HCT116 (cell line): ENCODE measurements at regions not wholly inside any gene's neighbourhood (a gene's known extent, or its start where the extent isn't known, plus 50 kb on each side); places are given as distances from the start of the nearest gene placed in this dataset.

Experiments
- ATAC-seq: fragments of 200-7000 bp; cut with Tn5 transposase; 2 replicates; pipeline ENCODE4 v1.9.1; 2020; ENCODE audit warnings: mild to moderate bottlenecking, moderate library complexity
- BruUV-seq: library from RNA; stranded (reverse); fragments of 400-500 nt; replicated peaks from 2 replicates; lab custom pipeline; 2021; lab: Mats Ljungman, UMichigan
- CTCF ChIA-PET: fragments of 300-600 bp; sonication (Branson Sonifier 250); formaldehyde crosslinking; loops from one replicate; lab custom pipeline; 2021; ENCODE audit warnings: antibody characterized with exemption; lab: Charles Lee
- POLR2A ChIA-PET: fragments of 300-600, 350-600 bp; sonication (Branson Sonifier 250); formaldehyde crosslinking; loops from one replicate; lab custom pipeline; 2021; ENCODE audit warnings: antibody characterized with exemption; lab: Charles Lee
- RAD21 ChIA-PET, 2 experiments: fragments of 300-600 bp; sonication (Branson Sonifier 250); formaldehyde crosslinking; loops; one replicate each; lab custom pipeline; 2023; ENCODE audit warnings: low total read pairs in 2 of 2; ENCODE audit not compliant: uncharacterized antibody in 2 of 2, unreplicated experiment in 2 of 2, low non-redundant PET in 1 of 2; lab: Charles Lee
- DNase-seq: peaks from one replicate; pipeline ENCODE4 v3.0.0-alpha.2; 2010; ENCODE audit warnings: low read depth, low spot score
- H2AFZ ChIP-seq: fragments of 200-600 bp; shearing (Covaris generic), sonication (generic); 2 replicates; pipeline ENCODE4 v1.6.1; 2017; ENCODE audit warnings: low read depth, mixed run types, mixed read lengths, antibody characterized with exemption, low read length; ENCODE audit not compliant: poor library complexity, severe bottlenecking
- H3K27ac ChIP-seq: 2 replicates; pipeline ENCODE4 v1.5.1; 2012; ENCODE audit warnings: low read depth, low read length
- H3K27me3 ChIP-seq: fragments of 200-600 bp; sonication (generic); 2 replicates; pipeline ENCODE4 v1.6.1; 2016; ENCODE audit warnings: mixed run types, low read length, mixed read lengths; ENCODE audit not compliant: insufficient read depth
- H3K36me3 ChIP-seq, 2 experiments: fragments of 200-500 bp in 1 of 2; fragments of 200-600 bp in 1 of 2; sonication (Bioruptor generic) in 1 of 2; sonication (generic) in 1 of 2; 2 replicates each; pipeline versions ENCODE4 v1.5.1 to v1.6.1; 2014 to 2016; ENCODE audit warnings: low read length in 2 of 2, inconsistent platforms in 1 of 2, mixed read lengths in 1 of 2, mixed run types in 1 of 2; ENCODE audit not compliant: insufficient read depth in 2 of 2, control insufficient read depth in 1 of 2
- H3K4me1 ChIP-seq, 2 experiments: fragments of 200-600 bp in 1 of 2; sonication (generic) in 1 of 2; 2 replicates each; pipeline versions ENCODE4 v1.5.1 to v1.6.1; 2012 to 2017; ENCODE audit warnings: low read length in 2 of 2, inconsistent platforms in 1 of 2, mild to moderate bottlenecking in 1 of 2, mixed read lengths in 1 of 2, mixed run types in 1 of 2, moderate library complexity in 1 of 2; ENCODE audit not compliant: insufficient read depth in 2 of 2, control insufficient read depth in 1 of 2
- H3K4me2 ChIP-seq: fragments of 200-600 bp; sonication (generic); 2 replicates; pipeline ENCODE4 v1.6.1; 2017; ENCODE audit warnings: mixed run types, low read length, mixed read lengths
- H3K4me3 ChIP-seq, 2 experiments: fragments of 200-600 bp in 1 of 2; sonication (generic) in 1 of 2; replicated peaks in 1 of 2; 2 replicates each; pipeline ENCODE4 v1.5.1; 2011 to 2016; ENCODE audit warnings: low read length in 2 of 2, control low read depth in 1 of 2, low read depth in 1 of 2, mild to moderate bottlenecking in 1 of 2, mixed read lengths in 1 of 2, mixed run types in 1 of 2
- H3K79me2 ChIP-seq: fragments of 200-600 bp; sonication (generic); 2 replicates; pipeline ENCODE4 v1.6.1; 2017; ENCODE audit warnings: mild to moderate bottlenecking, mixed run types, low read length, moderate library complexity, mixed read lengths; ENCODE audit not compliant: insufficient read depth
- H3K9ac ChIP-seq: fragments of 200-600 bp; sonication (generic); 2 replicates; pipeline ENCODE4 v1.6.1; 2016; ENCODE audit warnings: low read length, mixed read lengths
- H3K9me2 ChIP-seq: fragments of 200-600 bp; sonication (generic), shearing (Covaris generic); 2 replicates; pipeline ENCODE4 v1.6.1; 2017; ENCODE audit warnings: mixed run types, mild to moderate bottlenecking, moderate library complexity; ENCODE audit not compliant: insufficient read depth
- H3K9me3 ChIP-seq, 2 experiments: fragments of 200-500 bp in 1 of 2; fragments of 200-600 bp in 1 of 2; sonication (Bioruptor generic) in 1 of 2; sonication (generic) in 1 of 2; 2 replicates each; pipeline ENCODE4 v1.6.1; 2014 to 2017; ENCODE audit warnings: low read length in 2 of 2, mixed read lengths in 2 of 2, inconsistent platforms in 1 of 2, low read depth in 1 of 2, mild to moderate bottlenecking in 1 of 2, mixed run types in 1 of 2, moderate library complexity in 1 of 2; ENCODE audit not compliant: control insufficient read depth in 1 of 2, insufficient read depth in 1 of 2
- H4K20me1 ChIP-seq: fragments of 200-600 bp; sonication (generic), shearing (Covaris generic); 2 replicates; pipeline ENCODE4 v1.6.1; 2017; ENCODE audit warnings: mixed run types, mild to moderate bottlenecking, moderate library complexity; ENCODE audit not compliant: insufficient read depth
- CEBPB ChIP-seq: IDR thresholded peaks from 2 replicates; pipeline ENCODE4 v1.6.1; 2012; ENCODE audit warnings: low read depth
- ELF1 ChIP-seq: IDR thresholded peaks from 2 replicates; pipeline ENCODE4 v1.6.1; 2012; ENCODE audit warnings: low read depth, borderline replicate concordance
- EZH2 ChIP-seq: fragments of 200-600 bp; sonication (generic); IDR thresholded peaks from 2 replicates; pipeline ENCODE4 v1.6.1; 2017; ENCODE audit warnings: antibody characterized with exemption, mixed run types
- EZH2phosphoT487 ChIP-seq: fragments of 200-600 bp; IDR thresholded peaks from 2 replicates; pipeline ENCODE4 v1.6.1; 2018; ENCODE audit warnings: antibody characterized with exemption, borderline replicate concordance
- POLR2A ChIP-seq: IDR thresholded peaks from 2 replicates; pipeline ENCODE4 v1.7.0; 2011; ENCODE audit warnings: borderline replicate concordance; ENCODE audit not compliant: insufficient read depth, insufficient read length; ENCODE audit errors: extremely low read depth
- POLR2AphosphoS5 ChIP-seq: IDR thresholded peaks from 2 replicates; pipeline ENCODE4 v1.6.1; 2011; ENCODE audit warnings: mild to moderate bottlenecking, low read depth, low read length, moderate library complexity
- RAD21 ChIP-seq: IDR thresholded peaks from 2 replicates; pipeline ENCODE4 v1.6.1; 2012; ENCODE audit warnings: low read depth, mild to moderate bottlenecking
- SIN3A ChIP-seq: IDR thresholded peaks from 2 replicates; pipeline ENCODE4 v1.6.1; 2012; ENCODE audit warnings: low read depth
- SP1 ChIP-seq: IDR thresholded peaks from 2 replicates; pipeline ENCODE4 v1.6.1; 2012; ENCODE audit warnings: low read depth
- SRF ChIP-seq: IDR thresholded peaks from 2 replicates; pipeline ENCODE4 v1.6.1; 2012; ENCODE audit warnings: low read depth
- TCF7L2 ChIP-seq: IDR thresholded peaks from 2 replicates; pipeline ENCODE4 v1.7.0; 2011; ENCODE audit warnings: borderline replicate concordance, inconsistent platforms; ENCODE audit not compliant: insufficient read depth, insufficient read length; ENCODE audit errors: extremely low read depth
- ZFX ChIP-seq: fragments of 450-650 bp; IDR thresholded peaks from 2 replicates; pipeline ENCODE4 v1.6.1; 2017
- ZNF274 ChIP-seq: fragments of 200-500 bp; sonication (Bioruptor generic); IDR thresholded peaks from 2 replicates; pipeline ENCODE4 v1.6.1; 2014; ENCODE audit warnings: mild to moderate bottlenecking, low read depth, low read length, inconsistent platforms
- intact Hi-C: fragments of 100-400 bp; cut with micrococcal nuclease; formaldehyde crosslinking; loops from 2 replicates; pipeline ENCODE4 v1.10.0; 2022
- TF ChIP-seq, protein P1 (sequence below): IDR thresholded peaks from 2 replicates; pipeline ENCODE4 v1.6.1; 2012
- TF ChIP-seq, protein P2 (sequence below): IDR thresholded peaks from 2 replicates; pipeline ENCODE4 v1.6.1; 2012

DNA sequence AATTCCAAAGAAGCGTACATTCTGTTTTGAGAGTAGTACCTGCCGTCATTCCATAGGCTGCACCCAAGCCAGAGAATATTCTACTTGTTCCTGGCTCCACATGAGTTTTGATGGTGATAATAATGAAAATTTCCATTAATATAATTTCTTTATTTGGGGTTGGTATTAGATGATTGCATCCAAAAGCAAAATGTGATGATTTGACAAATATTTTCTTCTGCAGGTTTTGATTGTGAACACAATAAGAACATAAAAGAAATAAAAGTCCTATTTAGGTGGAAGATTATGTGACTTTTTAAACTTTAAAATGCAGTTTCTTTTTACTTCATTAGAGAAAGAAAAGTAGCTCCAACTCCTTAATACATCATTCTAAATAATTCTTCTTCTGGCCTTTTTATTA is 284.8 kb upstream of the FMN2 start:
- no peak for DNase-seq
- Histone ChIP-seq H3K4me3 (no peak overlapping the region), H2AFZ (no peak overlapping the region), H3K9me3 (peaks cover 3 to 17% of the 10 kb centered on the region in 2 experiments; a peak in 2 of 4 replicates), H3K4me1 (no peaks in the 10 kb centered on the region), H4K20me1 (no peaks in the 10 kb centered on the region), H3K4me2 (no peak overlapping the region), H3K9ac (no peak overlapping the region), H3K9me2 (no peaks in the 10 kb centered on the region), H3K27ac (no peak overlapping the region), H3K36me3 (no peaks in the 10 kb centered on the region), H3K79me2 (no peaks in the 10 kb centered on the region), H3K27me3 (no peaks in the 10 kb centered on the region)
- no peak for ATAC-seq
- TF ChIP-seq, protein P1, sequence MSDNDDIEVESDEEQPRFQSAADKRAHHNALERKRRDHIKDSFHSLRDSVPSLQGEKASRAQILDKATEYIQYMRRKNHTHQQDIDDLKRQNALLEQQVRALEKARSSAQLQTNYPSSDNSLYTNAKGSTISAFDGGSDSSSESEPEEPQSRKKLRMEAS, result no peak
- TF ChIP-seq ELF1 (no peak), SP1 (no peak), RAD21 (no peak), SIN3A (no peak), POLR2A (no peak), CEBPB (no peak), TCF7L2 (no peak), POLR2AphosphoS5 (no peak), ZFX (no peak), EZH2 (no peak), ZNF274 (no peak), SRF (no peak), EZH2phosphoT487 (no peak)
- TF ChIP-seq, protein P2, sequence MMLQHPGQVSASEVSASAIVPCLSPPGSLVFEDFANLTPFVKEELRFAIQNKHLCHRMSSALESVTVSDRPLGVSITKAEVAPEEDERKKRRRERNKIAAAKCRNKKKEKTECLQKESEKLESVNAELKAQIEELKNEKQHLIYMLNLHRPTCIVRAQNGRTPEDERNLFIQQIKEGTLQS, result no peak
- intact Hi-C loops, result no loop called here
- BruUV-seq, result no TSS peak
- RAD21 ChIA-PET, result no interaction called here
- CTCF ChIA-PET, result no interaction called here
- POLR2A ChIA-PET, result no interaction called here
